HG03097 (cell line): ENCODE measurements at regions not wholly inside any gene's neighbourhood (a gene's known extent, or its start where the extent isn't known, plus 50 kb on each side); places are given as distances from the start of the nearest gene placed in this dataset.

Source experiments
- ATAC-seq: cut with Tn5 transposase; IDR thresholded peaks from one replicate; pipeline ENCODE4 v1.9.1; 2021; ENCODE audit not compliant: unreplicated experiment, low FRiP score

DNA sequence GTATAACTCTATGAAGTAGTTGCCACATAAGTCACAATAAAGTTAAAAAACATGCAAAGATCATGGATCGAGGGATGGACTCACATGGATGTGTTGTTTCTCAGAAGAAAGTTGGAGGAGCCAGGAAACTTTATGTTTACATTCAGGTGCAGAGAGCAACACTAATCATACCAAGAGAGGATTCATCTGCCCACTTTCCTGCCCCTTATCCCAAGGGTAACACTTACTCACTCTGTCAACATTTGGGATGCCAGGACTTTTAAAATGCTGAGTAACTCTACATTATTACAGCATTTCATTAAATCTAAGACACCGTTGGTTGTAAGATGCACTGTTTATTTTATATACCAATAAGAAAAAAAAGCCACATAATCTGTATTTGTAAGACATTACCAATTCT, 170.4 kb downstream of the KCNE4 start:
- no peak for ATAC-seq

DNA sequence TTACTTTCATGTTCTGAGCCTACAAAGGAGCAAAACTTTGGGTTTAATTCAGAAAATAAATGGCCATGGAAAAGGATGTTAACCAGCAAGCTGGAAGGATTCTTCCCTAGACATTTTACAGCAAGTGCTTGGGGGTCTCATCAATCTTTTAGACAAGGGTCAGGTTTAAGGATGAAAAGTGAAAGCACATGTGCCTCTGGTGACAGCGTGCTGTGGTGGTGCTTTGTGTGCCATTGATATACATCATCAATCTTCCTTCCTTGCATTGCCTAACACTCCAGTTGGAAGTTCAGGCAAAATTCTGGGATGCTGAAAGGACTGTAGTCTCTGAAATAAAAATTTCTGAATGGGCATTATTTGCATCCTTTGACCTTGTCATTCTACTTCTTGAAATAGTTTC, 171.2 kb downstream of the KCNE4 start:
- ATAC-seq = no peak

DNA sequence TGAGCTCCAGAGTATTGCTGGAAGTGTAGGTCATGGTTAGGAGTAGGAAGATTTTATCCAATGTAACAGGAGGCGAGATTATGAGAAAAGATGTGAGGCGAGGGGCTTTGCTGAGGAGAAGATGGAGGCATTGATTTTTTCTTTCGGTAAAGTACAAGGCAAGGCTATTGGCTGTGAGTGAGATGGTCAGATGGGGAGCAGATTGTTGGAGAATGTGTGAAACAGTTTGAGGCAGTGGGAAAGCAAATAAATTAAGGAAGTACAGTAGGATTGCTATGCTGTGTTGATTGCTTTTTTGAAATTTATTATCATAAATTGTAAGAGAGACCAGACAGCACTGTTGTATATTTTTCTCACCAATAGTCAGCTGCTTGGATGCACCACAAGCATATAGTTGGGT, 173.3 kb downstream of the KCNE4 start:
- ATAC-seq = no peak

DNA sequence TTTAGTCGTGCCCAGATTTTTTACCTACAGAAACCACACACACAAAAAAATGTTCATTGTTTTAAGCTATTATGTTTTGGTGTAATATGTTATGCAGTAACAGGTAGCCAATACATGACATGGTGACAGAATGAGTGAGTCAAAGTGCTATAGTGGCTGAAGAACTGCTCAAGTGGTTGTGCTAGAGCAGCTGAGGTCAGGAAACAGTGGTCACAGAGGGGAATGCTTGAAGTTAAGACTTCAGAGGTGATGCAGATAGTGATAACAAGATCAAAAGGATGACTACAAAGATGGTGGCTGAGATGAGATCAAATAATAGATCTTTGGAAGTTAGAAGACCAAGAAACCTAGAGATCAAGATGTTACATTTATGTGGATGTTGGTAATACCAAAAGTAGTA, 174.3 kb downstream of the KCNE4 start:
- no peak for ATAC-seq

DNA sequence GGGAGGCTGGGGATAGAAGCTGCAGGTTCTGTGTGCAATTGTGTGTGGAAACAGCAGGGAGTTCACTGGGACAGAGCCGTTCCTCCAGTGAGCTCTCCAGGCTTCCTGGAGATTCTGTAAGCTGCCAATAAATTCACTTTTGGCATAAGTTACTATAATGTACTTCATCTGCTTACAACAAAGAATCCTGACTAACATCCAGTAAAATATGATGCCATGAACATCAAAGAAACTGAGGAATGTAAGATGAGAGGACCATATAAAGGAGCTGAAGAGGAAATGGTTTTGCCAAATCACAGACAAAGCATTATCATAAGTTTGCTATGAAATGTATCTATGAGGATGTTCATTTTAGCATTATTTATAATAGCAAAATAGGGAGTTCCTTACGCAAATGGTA, 175.3 kb downstream of the KCNE4 start:
- no peak for ATAC-seq

DNA sequence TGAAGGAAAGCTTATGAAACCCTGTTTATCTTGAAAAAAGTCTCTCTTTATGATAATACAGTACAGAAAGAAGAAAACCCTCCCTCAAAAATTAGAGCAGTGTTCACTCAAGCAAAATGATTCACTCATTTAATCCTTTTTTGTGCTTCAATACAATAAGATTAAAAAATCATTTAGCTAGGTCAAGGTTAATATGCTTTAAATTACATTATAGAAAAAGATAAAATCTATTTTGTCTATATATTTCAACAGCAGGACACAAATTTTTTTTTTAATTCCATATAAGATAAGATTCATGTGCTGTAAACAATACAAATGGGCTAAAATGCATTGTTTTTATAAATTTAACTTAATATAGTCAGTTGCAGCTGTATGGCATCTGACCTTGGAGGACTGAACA, 176.9 kb downstream of the KCNE4 start:
- ATAC-seq = no peak

DNA sequence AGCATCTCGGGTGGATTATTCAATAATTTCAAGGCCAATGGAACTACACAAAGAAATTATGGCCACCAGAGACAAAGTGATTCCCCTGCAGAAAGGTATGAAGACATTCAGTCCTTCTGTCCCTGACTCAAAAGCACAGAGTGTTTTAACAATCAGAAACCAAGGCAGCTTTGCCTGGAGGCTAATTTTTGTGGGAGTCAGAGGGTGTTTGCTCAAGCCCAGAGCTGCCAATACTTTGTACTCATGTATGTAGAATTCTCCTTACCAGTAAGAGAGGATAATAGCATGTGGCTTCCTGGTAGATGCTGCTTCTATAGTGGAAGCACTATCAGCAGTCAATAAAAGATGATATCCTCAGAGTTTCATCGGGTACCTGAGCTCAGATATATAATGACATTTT, 178.4 kb downstream of the KCNE4 start:
- ATAC-seq = no peak

DNA sequence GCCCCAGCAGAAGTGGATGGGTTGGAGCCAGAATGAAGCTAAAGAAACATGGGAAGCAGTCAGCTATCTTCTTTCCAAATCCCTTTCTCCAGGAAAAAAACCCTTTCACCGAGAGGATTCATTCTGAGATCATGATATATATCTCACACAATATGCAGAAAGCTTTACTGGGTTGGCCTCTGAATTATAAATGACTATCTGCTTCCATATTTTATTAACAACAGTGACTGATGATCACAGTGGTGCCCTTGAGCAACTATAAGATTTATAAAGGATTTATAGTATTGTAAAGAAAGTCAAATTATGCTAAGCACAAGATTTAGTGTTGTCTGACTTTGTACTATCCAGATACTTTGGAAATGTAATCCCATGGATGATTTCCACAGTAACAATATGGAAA, 180.3 kb downstream of the KCNE4 start:
- no peak for ATAC-seq

DNA sequence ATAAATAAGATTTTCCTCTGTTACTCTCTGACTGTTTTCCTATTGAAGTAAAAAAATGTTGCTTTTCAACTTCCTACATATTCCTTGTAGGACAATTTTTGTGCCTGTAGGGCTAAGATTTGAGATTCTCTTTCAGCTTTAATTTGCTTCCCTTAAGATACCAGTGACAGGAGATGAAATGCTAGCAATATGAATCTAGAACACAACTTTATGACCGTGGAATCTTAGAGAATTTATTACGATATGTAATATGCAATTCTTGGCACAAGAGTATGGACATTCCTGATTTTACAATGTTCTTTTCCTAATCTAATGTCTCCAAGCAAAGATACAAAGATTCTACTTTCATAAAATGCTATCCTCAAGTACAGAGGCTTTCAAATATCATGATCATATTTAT, 180.9 kb downstream of the KCNE4 start:
- no peak for ATAC-seq

DNA sequence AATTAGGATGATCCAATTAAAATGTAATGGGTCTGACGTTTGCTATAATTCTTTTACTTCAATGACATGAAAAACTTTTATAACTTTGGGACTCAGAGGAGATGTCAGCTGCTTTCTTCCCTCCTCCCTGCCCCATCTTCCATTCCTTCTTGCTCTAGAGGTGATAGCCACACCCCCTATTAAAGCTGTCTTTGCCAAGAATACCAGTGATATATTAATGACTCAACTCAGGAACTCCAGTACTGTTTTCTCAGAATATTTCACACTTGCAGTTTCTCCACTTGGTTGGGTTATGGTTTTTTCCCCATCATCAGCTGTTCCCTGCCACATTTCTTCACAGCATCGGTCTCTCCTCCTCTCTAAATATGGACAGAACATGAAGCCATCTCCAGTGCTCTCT, 184.0 kb downstream of the KCNE4 start:
- ATAC-seq = no peak

DNA sequence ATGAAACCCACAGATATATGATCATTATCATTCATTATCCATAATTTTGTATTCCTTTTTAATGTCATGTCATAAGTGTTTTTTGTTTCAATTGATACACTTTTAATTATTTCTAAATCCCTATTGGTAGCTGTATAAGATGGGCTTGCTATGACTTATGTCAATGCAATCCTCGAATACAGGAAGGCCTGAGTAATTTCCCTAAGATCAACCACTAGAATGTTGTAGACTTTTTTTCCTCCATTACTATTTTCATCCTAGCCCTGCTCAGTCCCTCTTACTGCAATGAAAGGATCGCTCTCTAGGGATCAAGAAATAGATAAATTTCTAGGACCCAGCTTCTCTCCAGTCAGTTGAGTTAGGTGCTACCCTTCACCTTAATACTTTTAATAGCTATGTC, 186.3 kb downstream of the KCNE4 start:
- no peak for ATAC-seq

DNA sequence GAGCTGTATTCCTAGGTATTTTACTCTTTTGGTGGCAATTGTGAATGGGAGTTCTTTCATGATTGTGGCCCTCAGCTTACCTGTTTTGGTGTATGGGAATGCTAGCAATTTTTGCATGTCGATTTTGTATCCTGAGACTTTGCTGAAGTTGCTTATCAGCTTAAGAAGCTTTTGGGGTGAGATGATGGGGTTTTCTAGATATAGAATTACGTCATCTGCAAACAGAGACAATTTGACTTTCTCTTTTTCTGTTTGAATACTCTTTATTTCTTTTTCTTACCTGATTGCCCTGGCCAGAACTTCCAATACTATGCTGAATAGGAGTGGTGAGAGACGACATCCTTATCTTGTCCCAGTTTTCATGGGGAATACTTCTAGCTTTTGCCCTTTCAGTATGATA, 191.2 kb downstream of the KCNE4 start:
- ATAC-seq = no peak

DNA sequence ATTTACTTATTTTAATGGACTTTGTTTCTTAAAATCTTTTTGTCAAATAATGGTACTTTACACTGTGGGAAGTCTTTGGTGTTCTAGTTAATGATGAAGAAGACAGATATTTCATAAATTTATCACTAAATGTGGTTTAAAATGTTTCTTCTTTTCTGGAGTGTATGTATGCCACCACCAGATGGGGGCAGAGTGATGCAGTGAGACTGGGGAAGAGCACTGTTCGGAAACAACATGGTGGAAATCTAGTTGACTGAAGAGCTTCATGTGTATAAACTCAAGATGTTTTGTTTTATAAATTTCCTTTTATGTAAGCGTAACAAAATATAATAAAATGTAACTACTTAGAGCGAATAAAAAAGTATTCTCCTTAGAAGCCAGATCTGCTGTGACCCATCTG, 195.1 kb downstream of the KCNE4 start:
- no peak for ATAC-seq

DNA sequence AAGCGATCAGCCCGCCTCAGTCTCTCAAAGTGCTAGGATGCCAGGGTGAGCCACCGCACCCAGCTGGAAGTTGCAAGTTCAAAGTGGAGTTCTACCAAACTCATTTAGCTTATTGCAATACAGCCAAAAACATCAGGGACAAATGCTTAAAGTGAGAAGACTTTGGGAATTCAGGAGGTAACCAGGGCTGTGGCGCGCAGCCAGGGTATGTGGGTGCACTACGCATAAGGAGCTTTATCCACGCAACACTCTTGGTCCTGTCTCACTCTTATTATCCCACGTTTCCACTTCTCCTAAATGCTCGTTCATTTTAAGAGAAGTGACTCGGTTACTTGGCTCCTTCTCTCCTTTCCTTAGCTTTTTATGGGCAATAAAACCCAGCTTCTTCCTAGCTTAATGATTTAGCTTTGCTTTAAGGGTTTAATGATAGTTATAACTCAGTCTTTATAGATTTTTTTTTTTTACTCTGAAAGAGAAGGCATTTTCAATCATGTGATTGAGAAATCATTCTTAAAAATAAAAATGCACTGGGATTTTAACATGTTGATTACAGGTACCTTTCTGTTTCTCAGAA, 199.8 kb downstream of the KCNE4 start:
- no peak for ATAC-seq

DNA sequence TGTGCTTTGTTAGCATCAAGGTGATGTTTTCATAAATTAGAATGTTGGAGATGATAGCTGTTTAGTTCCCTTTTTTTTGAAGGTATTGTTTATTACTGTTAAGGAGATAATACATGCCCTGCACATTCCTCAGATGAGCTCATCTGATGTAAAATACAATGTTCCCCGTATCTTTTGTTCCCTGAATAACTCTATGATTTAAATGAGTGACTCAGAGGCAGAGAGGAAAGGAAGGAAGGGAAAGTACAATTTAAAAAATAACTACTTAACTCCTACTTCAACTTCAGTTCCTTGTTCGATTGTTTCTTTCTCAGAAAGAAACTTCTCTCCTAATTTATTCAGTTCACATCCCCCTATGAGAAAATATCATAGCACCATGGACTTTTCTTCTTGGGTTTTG, 208.7 kb downstream of the KCNE4 start:
- ATAC-seq = no peak

DNA sequence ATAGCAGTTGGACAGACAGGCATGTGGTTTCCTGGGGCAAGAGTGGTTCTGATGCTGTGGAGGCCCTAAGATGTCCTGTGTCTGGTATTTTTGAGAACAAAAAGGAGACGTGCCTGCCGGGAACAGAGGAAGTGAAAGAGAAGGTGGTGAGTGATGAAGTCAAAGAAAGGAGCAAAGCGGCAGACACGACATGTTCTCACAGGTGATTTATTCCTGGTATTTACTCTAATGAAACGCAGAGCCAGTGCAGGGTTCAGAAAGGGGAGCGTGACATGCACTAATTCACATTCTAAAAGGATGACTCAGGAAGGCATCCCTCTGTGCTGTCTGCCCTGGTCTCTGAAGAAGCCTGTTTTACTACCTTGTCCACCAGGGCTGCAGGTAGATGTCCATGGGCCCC, 211.0 kb downstream of the KCNE4 start:
- no peak for ATAC-seq

DNA sequence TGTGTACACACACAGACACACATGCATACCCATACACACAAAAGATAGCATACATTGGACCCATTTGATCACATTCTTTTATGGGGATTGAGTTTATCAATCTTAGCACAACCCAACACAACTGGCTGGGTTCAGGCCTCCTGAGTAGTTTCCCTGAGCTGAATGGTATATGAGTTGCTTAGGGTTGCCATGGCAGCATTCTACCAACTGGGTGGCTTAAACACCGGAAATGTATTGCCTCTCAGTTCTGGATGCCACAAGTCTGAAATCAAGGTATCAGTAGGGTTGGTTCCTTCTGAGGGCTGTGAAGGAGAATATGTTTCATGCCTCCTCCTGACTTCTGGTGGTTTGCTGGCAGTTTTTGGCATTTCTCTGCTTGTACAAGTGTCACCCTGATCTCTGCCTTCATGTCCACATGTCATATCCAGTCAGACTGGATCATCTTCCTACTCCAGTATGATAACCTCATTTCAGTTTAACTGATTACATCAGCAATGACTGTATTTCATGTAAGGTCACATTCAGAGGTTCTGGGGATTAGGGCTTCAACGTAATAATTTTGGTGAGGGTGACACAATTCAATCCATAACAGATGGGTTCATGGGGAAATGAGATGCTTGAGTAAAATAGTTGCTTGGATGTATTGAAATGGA, 212.7 kb downstream of the KCNE4 start:
- ATAC-seq = no peak

DNA sequence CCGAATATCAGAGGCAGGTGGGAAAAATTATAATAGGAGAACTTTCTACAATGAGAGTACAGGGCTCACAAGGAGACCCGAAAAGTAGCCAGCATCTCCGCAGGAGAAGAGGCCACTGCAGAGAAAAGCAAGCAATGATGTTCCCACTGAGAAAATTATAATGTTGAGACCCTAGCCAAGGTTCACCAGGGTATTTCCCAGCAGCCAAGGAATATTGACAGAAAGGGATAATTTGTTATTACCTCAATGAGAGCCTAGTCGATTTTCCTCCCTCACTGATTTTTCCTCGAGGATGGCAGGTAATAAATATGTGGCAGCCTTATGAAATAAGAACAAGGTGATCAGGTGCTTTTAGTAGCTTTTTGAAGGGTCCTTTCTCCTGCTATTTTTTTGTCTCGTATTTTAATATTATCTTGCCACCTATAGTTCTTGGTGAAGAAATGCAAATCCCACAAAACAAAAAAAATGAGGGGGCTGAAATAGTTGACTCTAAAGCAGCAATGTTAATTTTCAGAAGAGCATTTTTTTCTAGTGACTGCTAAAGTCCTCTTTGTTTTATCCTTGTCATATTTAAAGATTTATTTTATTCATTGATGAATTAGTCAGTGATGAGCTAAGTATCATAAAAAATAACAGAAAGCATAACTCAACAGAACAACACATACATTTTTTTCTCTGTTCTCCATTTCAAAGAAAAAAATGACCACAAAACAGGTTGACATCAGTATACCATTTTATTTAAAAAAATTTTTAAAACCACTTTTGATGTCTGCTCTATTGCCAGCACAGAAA, 215.4 kb downstream of the KCNE4 start:
- ATAC-seq = no peak

DNA sequence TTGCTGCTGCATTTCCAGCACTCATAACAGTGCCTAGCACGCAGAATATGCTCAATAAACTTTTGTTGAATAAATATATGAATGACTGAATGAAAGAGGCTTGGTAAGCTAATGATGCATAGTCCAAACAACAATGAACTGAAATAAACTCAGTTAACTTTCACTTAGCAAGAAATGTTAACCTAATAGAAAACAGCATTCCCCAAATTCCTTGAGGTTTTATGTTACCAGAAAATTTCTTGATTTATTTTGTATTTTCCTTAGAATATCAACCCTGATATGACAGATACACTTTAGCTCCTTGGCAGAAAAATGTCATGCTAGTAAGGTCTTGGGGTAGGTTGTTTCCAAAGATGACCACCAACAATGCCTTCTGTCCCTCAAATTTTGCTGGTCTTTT, 217.4 kb downstream of the KCNE4 start:
- no peak for ATAC-seq

DNA sequence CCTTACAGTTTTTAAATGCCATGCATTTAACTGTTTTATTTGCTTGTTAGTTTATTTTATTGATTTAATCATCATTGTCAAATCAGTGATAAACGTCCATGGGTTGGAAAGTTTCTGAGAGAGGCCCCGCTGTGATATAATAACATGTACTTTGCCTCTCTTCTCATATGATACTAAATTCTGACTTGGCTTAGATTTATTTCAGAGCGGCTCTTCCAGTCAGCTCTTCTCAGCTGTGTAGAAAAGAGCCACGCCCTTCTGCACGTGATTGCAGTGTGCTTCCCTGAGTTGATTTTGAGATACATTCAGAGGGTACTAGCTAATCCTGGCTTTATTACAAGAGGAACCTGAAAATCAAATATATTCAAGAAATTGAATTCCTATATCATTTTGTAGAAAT, 218.6 kb downstream of the KCNE4 start:
- ATAC-seq = no peak

DNA sequence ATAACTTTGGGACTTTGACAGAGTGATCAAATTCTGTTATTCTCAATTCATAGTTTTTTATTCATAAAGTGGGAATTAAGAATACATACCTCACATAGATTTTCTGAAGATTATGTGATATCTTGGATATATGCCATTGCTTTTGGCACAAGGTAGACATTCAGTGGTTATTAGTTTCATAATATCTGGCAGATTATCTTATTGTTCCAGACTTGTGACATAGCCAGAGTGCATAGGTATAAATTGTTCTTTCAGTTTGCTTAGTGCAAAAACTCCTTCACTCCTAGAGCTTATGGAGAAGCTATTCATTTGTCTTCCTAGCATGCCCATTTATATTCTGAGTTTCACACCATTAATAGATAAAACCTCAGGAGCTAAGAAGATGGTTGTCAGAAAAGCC, 222.0 kb downstream of the KCNE4 start:
- no peak for ATAC-seq

DNA sequence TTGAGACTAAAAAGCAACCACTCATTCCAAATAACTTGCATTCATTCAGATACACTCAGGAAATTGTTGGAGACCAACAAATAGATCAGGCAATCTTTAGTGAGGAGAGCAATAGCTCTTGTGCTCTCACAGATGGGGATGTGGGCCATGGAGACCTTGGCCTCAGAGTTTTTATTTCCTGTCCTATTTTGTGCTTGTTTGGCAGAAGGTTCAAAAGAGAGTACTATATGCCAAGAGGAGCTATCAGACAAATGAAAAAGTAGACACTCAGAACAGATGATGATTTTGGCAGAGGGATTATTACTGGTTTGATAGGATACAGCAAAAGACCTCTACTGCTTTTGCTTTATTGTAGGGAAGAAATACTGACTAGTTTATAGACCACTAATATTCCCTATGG, 230.2 kb downstream of the KCNE4 start:
- ATAC-seq = no peak
